GM23338 (cell line): ENCODE measurements at regions not wholly inside any gene's neighbourhood (a gene's known extent, or its start where the extent isn't known, plus 50 kb on each side); places are given as distances from the start of the nearest gene placed in this dataset.

Source experiments
- ATAC-seq: fragments of 200-7000 bp; cut with Tn5 transposase; 3 replicates; pipeline ENCODE4 v1.9.1; 2020
- DNase-seq: peaks from one replicate; pipeline ENCODE4 v3.0.0-alpha.2; 2015; ENCODE audit warnings: low spot score
- H2AFZ ChIP-seq: fragments of 200-600 bp; sonication (generic); 2 replicates; pipeline ENCODE4 v1.8.0; 2016; ENCODE audit warnings: antibody characterized with exemption, mild to moderate bottlenecking, moderate library complexity
- H3F3A ChIP-seq: fragments of 200-600 bp; sonication (generic); replicated peaks from 2 replicates; pipeline ENCODE4 v1.8.0; 2017; ENCODE audit warnings: antibody characterized with exemption, mixed run types, low read depth
- H3K27ac ChIP-seq: fragments of 200-600 bp; sonication (generic); 2 replicates; pipeline ENCODE4 v1.6.1; 2016; ENCODE audit warnings: low read depth
- H3K27me3 ChIP-seq: fragments of 200-600 bp; sonication (generic); 2 replicates; pipeline ENCODE4 v1.8.0; 2016; ENCODE audit warnings: mild to moderate bottlenecking, mixed run types, moderate library complexity; ENCODE audit not compliant: insufficient read depth
- H3K36me3 ChIP-seq: fragments of 200-600 bp; sonication (generic); 2 replicates; pipeline ENCODE4 v1.8.0; 2016; ENCODE audit warnings: mild to moderate bottlenecking; ENCODE audit not compliant: insufficient read depth
- H3K4me1 ChIP-seq: fragments of 200-600 bp; sonication (generic); 2 replicates; pipeline ENCODE4 v1.8.0; 2016; ENCODE audit warnings: mild to moderate bottlenecking, moderate library complexity; ENCODE audit not compliant: insufficient read depth
- H3K4me2 ChIP-seq: fragments of 200-600 bp; sonication (generic); 2 replicates; pipeline ENCODE4 v1.7.1; 2017; ENCODE audit warnings: mixed run types
- H3K4me3 ChIP-seq: fragments of 200-600 bp; sonication (generic); 2 replicates; pipeline ENCODE4 v1.6.1; 2016; ENCODE audit warnings: mixed run types
- H3K79me2 ChIP-seq: fragments of 200-600 bp; sonication (generic); replicated peaks from 2 replicates; pipeline ENCODE4 v1.8.0; 2017; ENCODE audit warnings: mild to moderate bottlenecking; ENCODE audit not compliant: insufficient read depth
- H3K9me2 ChIP-seq: fragments of 200-600 bp; sonication (generic); 2 replicates; pipeline ENCODE4 v1.8.0; 2017; ENCODE audit not compliant: insufficient read depth
- H4K20me1 ChIP-seq: fragments of 200-600 bp; sonication (generic); replicated peaks from 2 replicates; pipeline ENCODE4 v1.8.0; 2017; ENCODE audit warnings: mild to moderate bottlenecking; ENCODE audit not compliant: insufficient read depth
- H3K27ac Mint-ChIP-seq: 2 replicates; pipeline ENCODE4 v1.8.0; 2020; ENCODE audit warnings: inconsistent platforms, mild to moderate bottlenecking, moderate library complexity, mixed read lengths
- H3K27me3 Mint-ChIP-seq: 3 replicates; pipeline ENCODE4 v1.8.0; 2022; ENCODE audit warnings: low read depth, mild to moderate bottlenecking, moderate library complexity, mixed read lengths, inconsistent platforms; ENCODE audit not compliant: insufficient read depth, poor library complexity
- H3K36me3 Mint-ChIP-seq: 3 replicates; pipeline ENCODE4 v1.8.0; 2021; ENCODE audit warnings: low read depth, mild to moderate bottlenecking, inconsistent platforms, moderate library complexity, mixed read lengths
- H3K4me1 Mint-ChIP-seq: 3 replicates; pipeline ENCODE4 v1.8.0; 2020; ENCODE audit warnings: mild to moderate bottlenecking, inconsistent platforms, mixed read lengths
- H3K4me3 Mint-ChIP-seq: 3 replicates; pipeline ENCODE4 v1.8.0; 2021; ENCODE audit warnings: moderate library complexity, mild to moderate bottlenecking, inconsistent platforms, mixed read lengths
- H3K9me3 Mint-ChIP-seq: 3 replicates; pipeline ENCODE4 v1.8.0; 2020; ENCODE audit warnings: moderate library complexity, mild to moderate bottlenecking, inconsistent platforms, mixed read lengths
- CREB1 ChIP-seq: fragments of 250-450 bp; sonication (Bioruptor Pico); IDR thresholded peaks from 2 replicates; pipeline ENCODE4 v1.5.0; 2020; ENCODE audit warnings: low read depth, mild to moderate bottlenecking, moderate library complexity
- EZH2phosphoT487 ChIP-seq: fragments of 200-600 bp; sonication (generic); IDR thresholded peaks from one replicate; pipeline ENCODE4 v1.8.1; 2018; ENCODE audit warnings: antibody characterized with exemption; ENCODE audit not compliant: unreplicated experiment
- JUNB ChIP-seq: IDR thresholded peaks from one replicate; pipeline ENCODE4 v1.6.1; 2016; ENCODE audit warnings: antibody characterized with exemption; ENCODE audit not compliant: unreplicated experiment
- NANOG ChIP-seq: IDR thresholded peaks from 2 replicates; pipeline ENCODE4 v1.6.1; 2016; ENCODE audit warnings: antibody characterized with exemption, borderline replicate concordance
- REST ChIP-seq: IDR thresholded peaks from one replicate; pipeline ENCODE4 v1.6.1; 2018; ENCODE audit warnings: antibody characterized with exemption; ENCODE audit not compliant: unreplicated experiment
- STAT1 ChIP-seq: IDR thresholded peaks from one replicate; pipeline ENCODE4 v1.6.1; 2016; ENCODE audit warnings: antibody characterized with exemption; ENCODE audit not compliant: unreplicated experiment
- ZNF462 ChIP-seq: fragments of 250-450 bp; sonication (Bioruptor Pico); IDR thresholded peaks from 2 replicates; pipeline ENCODE4 v1.5.0; 2020; ENCODE audit warnings: mild to moderate bottlenecking, moderate library complexity

GRCh38 chrX:25537699-25538098 lies 521.9 kb upstream of the ARX start:
- Histone ChIP-seq H3K4me3 (no peak overlapping the region), H4K20me1 (no peaks in the 10 kb centered on the region), H3K27me3 (no peaks in the 10 kb centered on the region), H3K36me3 (no peaks in the 10 kb centered on the region), H2AFZ (no peak overlapping the region), H3K27ac (no peak overlapping the region), H3K4me1 (no peaks in the 10 kb centered on the region), H3K9me2 (no peaks in the 10 kb centered on the region), H3F3A (no peaks in the 10 kb centered on the region), H3K4me2 (no peak overlapping the region), H3K79me2 (no peaks in the 10 kb centered on the region)
- DNase-seq (no peak), ATAC-seq (no peak)
- Mint-ChIP-seq H3K4me1 (no peaks in the 10 kb centered on the region), H3K4me3 (no peak overlapping the region), H3K9me3 (no peaks in the 10 kb centered on the region; the same call in 2 of the 3 replicates), H3K27ac (no peak overlapping the region), H3K36me3 (no peaks in the 10 kb centered on the region), H3K27me3 (no peaks in the 10 kb centered on the region)
- no peak for TF ChIP-seq NANOG
- TF ChIP-seq STAT1, result no peak
- TF ChIP-seq EZH2phosphoT487, result no peak
- TF ChIP-seq JUNB, result no peak
- TF ChIP-seq REST, result no peak
- no peak for TF ChIP-seq ZNF462 (CRISPR knock-in tag)
- TF ChIP-seq CREB1 (CRISPR knock-in tag), result no peak
